ENCODE measurements at regions not wholly inside any gene's neighbourhood (a gene's known extent, or its start where the extent isn't known, plus 50 kb on each side); places are given as distances from the start of the nearest gene placed in this dataset.

DNA sequence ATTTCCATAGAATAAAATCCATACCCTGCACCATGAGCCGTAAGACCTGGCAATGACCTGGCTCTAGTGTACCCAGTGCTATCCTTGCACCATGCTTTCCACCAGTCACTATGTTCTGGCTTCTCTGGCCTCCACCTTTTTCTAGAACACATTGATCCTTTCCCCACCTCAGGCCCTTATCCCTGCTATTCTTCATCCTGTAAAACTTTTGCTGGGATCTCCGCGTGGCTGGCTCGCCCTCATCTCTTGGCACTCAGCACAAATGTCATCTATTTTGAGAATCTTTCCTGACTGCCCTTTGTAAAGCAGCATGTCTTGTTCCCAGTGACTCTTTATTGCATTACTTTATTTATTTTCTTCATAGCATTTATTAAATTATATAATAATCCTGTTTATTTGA, 169.8 kb upstream of the B3GALT2 start:
- no peaks in the 10 kb centered on the region for H3K9me3 ChIP-seq (ENCODE audit: low read depth, low read length)
- no peak for TF ChIP-seq CTCF (IDR thresholded peaks at IDR 0.05; ENCODE audit: extremely low read depth, low read depth, low read length)
- H3K4me3 ChIP-seq (ENCODE audit: insufficient read depth, low read length), result no peak overlapping the region
- H4K20me1 ChIP-seq (ENCODE audit: insufficient read depth, low read length), result no peaks in the 10 kb centered on the region
- H3K27ac ChIP-seq (ENCODE audit: low read depth, low read length), result no peak overlapping the region
- H2AFZ ChIP-seq (ENCODE audit: low read length), result no peak overlapping the region
- no peak overlapping the region for H3K4me2 ChIP-seq (ENCODE audit: insufficient read depth, low read length)
- no peaks in the 10 kb centered on the region for H3K79me2 ChIP-seq (ENCODE audit: insufficient read depth, low read length)
- no peaks in the 10 kb centered on the region for H3K36me3 ChIP-seq (ENCODE audit: insufficient read depth, low read length)
- no peak for DNase-seq (ENCODE audit: insufficient read length, low spot score, missing footprints)
- H3K4me1 ChIP-seq (ENCODE audit: insufficient read depth, low read length), result no peaks in the 10 kb centered on the region
- H3K27me3 ChIP-seq (ENCODE audit: insufficient read depth, low read length), result no peaks in the 10 kb centered on the region

GRCh38 chr1:193355626-193356025, 169.2 kb upstream of the B3GALT2 start:
- no peak for TF ChIP-seq CTCF (IDR thresholded peaks at IDR 0.05; ENCODE audit: extremely low read depth, low read depth, low read length)
- Histone ChIP-seq H3K4me1 (ENCODE audit: insufficient read depth, low read length) (no peaks in the 10 kb centered on the region), H3K27me3 (ENCODE audit: insufficient read depth, low read length) (no peaks in the 10 kb centered on the region), H3K36me3 (ENCODE audit: insufficient read depth, low read length) (no peaks in the 10 kb centered on the region), H3K9me3 (ENCODE audit: low read depth, low read length) (no peaks in the 10 kb centered on the region), H2AFZ (ENCODE audit: low read length) (no peak overlapping the region), H3K4me3 (ENCODE audit: insufficient read depth, low read length) (no peak overlapping the region), H3K79me2 (ENCODE audit: insufficient read depth, low read length) (no peaks in the 10 kb centered on the region), H4K20me1 (ENCODE audit: insufficient read depth, low read length) (no peaks in the 10 kb centered on the region), H3K27ac (ENCODE audit: low read depth, low read length) (no peak overlapping the region), H3K4me2 (ENCODE audit: insufficient read depth, low read length) (no peak overlapping the region)
- no peak for DNase-seq (ENCODE audit: insufficient read length, low spot score, missing footprints)

GRCh38 chr1:193355178-193355577, 168.8 kb upstream of the B3GALT2 start:
- Histone ChIP-seq H3K36me3 (ENCODE audit: insufficient read depth, low read length) (no peaks in the 10 kb centered on the region), H3K27ac (ENCODE audit: low read depth, low read length) (no peak overlapping the region), H3K4me1 (ENCODE audit: insufficient read depth, low read length) (no peaks in the 10 kb centered on the region), H3K79me2 (ENCODE audit: insufficient read depth, low read length) (no peaks in the 10 kb centered on the region), H3K4me3 (ENCODE audit: insufficient read depth, low read length) (no peak overlapping the region), H4K20me1 (ENCODE audit: insufficient read depth, low read length) (no peaks in the 10 kb centered on the region), H3K4me2 (ENCODE audit: insufficient read depth, low read length) (no peak overlapping the region), H2AFZ (ENCODE audit: low read length) (no peak overlapping the region), H3K27me3 (ENCODE audit: insufficient read depth, low read length) (no peaks in the 10 kb centered on the region), H3K9me3 (ENCODE audit: low read depth, low read length) (no peaks in the 10 kb centered on the region)
- DNase-seq (ENCODE audit: insufficient read length, low spot score, missing footprints), result no peak
- TF ChIP-seq CTCF (IDR thresholded peaks at IDR 0.05; ENCODE audit: extremely low read depth, low read depth, low read length), result no peak

- no peaks in the 10 kb centered on the region for H3K9me3 ChIP-seq (ENCODE audit: low read depth, low read length)
- H3K4me2 ChIP-seq (ENCODE audit: insufficient read depth, low read length), result peak overlapping the region; percentile 35
- TF ChIP-seq CTCF (IDR thresholded peaks at IDR 0.05; ENCODE audit: extremely low read depth, low read depth, low read length), result no peak
- no peaks in the 10 kb centered on the region for H3K79me2 ChIP-seq (ENCODE audit: insufficient read depth, low read length)
- no peaks in the 10 kb centered on the region for H3K36me3 ChIP-seq (ENCODE audit: insufficient read depth, low read length)
- peak overlapping the region; percentile 75 for H2AFZ ChIP-seq (ENCODE audit: low read length)
- H3K4me3 ChIP-seq (ENCODE audit: insufficient read depth, low read length), result no peak overlapping the region
- no peak overlapping the region for H3K27ac ChIP-seq (ENCODE audit: low read depth, low read length)
- no peaks in the 10 kb centered on the region for H3K4me1 ChIP-seq (ENCODE audit: insufficient read depth, low read length)
- no peaks in the 10 kb centered on the region for H4K20me1 ChIP-seq (ENCODE audit: insufficient read depth, low read length)
- no peaks in the 10 kb centered on the region for H3K27me3 ChIP-seq (ENCODE audit: insufficient read depth, low read length)
- DNase-seq (ENCODE audit: insufficient read length, low spot score, missing footprints), result no peak
These were observed 162.5 kb upstream of the B3GALT2 start for GRCh38 chr1:193348769-193349535.

Measured in osteoblast (primary cell).